Endodermal cell (in vitro differentiated cells): ENCODE measurements at regions not wholly inside any gene's neighbourhood (a gene's known extent, or its start where the extent isn't known, plus 50 kb on each side); places are given as distances from the start of the nearest gene placed in this dataset.

ENCODE experiments used
- DNase-seq: peaks from one replicate; pipeline ENCODE4 v3.0.0-alpha.2; 2017
- H3K27ac ChIP-seq: 2 replicates; pipeline ENCODE4 v1.5.1; 2013; ENCODE audit warnings: mild to moderate bottlenecking, low read depth, low read length, moderate library complexity
- H3K27me3 ChIP-seq: 2 replicates; pipeline ENCODE4 v1.6.1; 2013; ENCODE audit warnings: mild to moderate bottlenecking, low read length, moderate library complexity; ENCODE audit not compliant: insufficient read depth, control insufficient read depth, poor library complexity, severe bottlenecking
- H3K36me3 ChIP-seq: 2 replicates; pipeline ENCODE4 v1.7.0; 2013; ENCODE audit warnings: mild to moderate bottlenecking, low read length, moderate library complexity; ENCODE audit not compliant: control insufficient read depth, insufficient read depth
- H3K4me1 ChIP-seq: one replicate; pipeline ENCODE4 v1.7.0; 2013; ENCODE audit warnings: low read length; ENCODE audit not compliant: control insufficient read depth, insufficient read depth
- H3K4me3 ChIP-seq: 2 replicates; pipeline ENCODE4 v1.5.1; 2013; ENCODE audit warnings: mild to moderate bottlenecking, low read length, moderate library complexity
- H3K9ac ChIP-seq: 2 replicates; pipeline ENCODE4 v1.6.1; 2013; ENCODE audit warnings: mild to moderate bottlenecking, low read length, moderate library complexity; ENCODE audit not compliant: poor library complexity, severe bottlenecking; ENCODE audit errors: extremely low read depth
- H3K9me3 ChIP-seq: 2 replicates; pipeline ENCODE4 v1.6.1; 2013; ENCODE audit warnings: mild to moderate bottlenecking, low read length, moderate library complexity; ENCODE audit not compliant: control insufficient read depth
- H3K27ac Mint-ChIP-seq: 2 replicates; pipeline ENCODE4 v1.8.0; 2020; ENCODE audit warnings: mixed read lengths
- H3K27me3 Mint-ChIP-seq: 2 replicates; pipeline ENCODE4 v1.8.0; 2021; ENCODE audit warnings: mild to moderate bottlenecking, mixed read lengths; ENCODE audit not compliant: insufficient read depth
- H3K36me3 Mint-ChIP-seq: 2 replicates; pipeline ENCODE4 v1.8.0; 2020; ENCODE audit warnings: low read depth, mixed read lengths
- H3K4me1 Mint-ChIP-seq: 2 replicates; pipeline ENCODE4 v1.8.0; 2020; ENCODE audit warnings: mixed read lengths
- H3K4me3 Mint-ChIP-seq: 2 replicates; pipeline ENCODE4 v1.8.0; 2020; ENCODE audit warnings: mild to moderate bottlenecking, moderate library complexity, mixed read lengths
- H3K9me3 Mint-ChIP-seq: 2 replicates; pipeline ENCODE4 v1.8.0; 2020; ENCODE audit warnings: mild to moderate bottlenecking, mixed read lengths
- WGBS, 2 experiments: methylation state at CpG; one replicate each; pipeline versions ENCODE4 v1.1.5 to v1.1.7; 2013; ENCODE audit warnings: missing lambda C conversion rate in 2 of 2, mixed read lengths in 1 of 2; ENCODE audit not compliant: insufficient coverage in 1 of 2, insufficient read length in 1 of 2; 5-methylcytosine and 5-hydroxymethylcytosine counted together
- TF ChIP-seq, protein P1 (sequence below): fragments of 200-600 bp; sonication (generic); conservative IDR thresholded peaks from 2 replicates; pipeline ENCODE4 v1.5.0; 2021; ENCODE audit warnings: antibody characterized with exemption, mild to moderate bottlenecking

DNA sequence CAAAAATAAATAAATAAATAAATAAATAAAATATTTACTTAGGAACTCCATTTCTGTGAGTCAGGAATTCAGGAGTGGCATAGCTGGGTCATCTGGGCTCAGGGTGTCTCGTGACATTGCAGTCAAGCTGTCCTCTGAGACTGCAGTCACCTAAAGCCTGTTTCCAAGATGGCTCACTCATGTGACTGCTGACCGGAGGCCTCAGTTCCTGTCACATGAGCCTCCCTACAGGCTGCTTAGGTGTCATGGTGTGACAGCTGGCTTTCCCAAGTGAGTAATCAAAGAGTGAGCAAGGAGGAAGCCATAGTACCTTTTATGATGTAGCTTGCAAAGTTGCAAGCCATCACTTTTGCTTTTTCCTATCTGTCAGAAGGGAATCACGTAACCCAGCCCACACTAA lies 128.6 kb upstream of the KCTD7 start:
- Histone ChIP-seq H3K4me3 (no peak overlapping the region), H3K9me3 (no peaks in the 10 kb centered on the region), H3K36me3 (no peaks in the 10 kb centered on the region), H3K27ac (no peak overlapping the region), H3K27me3 (no peaks in the 10 kb centered on the region), H3K9ac (no peak overlapping the region), H3K4me1 (no peaks in the 10 kb centered on the region)
- DNase-seq = no peak
- 95% methylated on average over 2 to 3 of the region's 3 CpGs for WGBS, 2 experiments
- TF ChIP-seq, protein P1, sequence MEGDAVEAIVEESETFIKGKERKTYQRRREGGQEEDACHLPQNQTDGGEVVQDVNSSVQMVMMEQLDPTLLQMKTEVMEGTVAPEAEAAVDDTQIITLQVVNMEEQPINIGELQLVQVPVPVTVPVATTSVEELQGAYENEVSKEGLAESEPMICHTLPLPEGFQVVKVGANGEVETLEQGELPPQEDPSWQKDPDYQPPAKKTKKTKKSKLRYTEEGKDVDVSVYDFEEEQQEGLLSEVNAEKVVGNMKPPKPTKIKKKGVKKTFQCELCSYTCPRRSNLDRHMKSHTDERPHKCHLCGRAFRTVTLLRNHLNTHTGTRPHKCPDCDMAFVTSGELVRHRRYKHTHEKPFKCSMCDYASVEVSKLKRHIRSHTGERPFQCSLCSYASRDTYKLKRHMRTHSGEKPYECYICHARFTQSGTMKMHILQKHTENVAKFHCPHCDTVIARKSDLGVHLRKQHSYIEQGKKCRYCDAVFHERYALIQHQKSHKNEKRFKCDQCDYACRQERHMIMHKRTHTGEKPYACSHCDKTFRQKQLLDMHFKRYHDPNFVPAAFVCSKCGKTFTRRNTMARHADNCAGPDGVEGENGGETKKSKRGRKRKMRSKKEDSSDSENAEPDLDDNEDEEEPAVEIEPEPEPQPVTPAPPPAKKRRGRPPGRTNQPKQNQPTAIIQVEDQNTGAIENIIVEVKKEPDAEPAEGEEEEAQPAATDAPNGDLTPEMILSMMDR = no peak
- no peaks in the 10 kb centered on the region for H3K4me1 Mint-ChIP-seq
- no peak overlapping the region for H3K4me3 Mint-ChIP-seq
- no peak overlapping the region for H3K27ac Mint-ChIP-seq
- H3K9me3 Mint-ChIP-seq = no peaks in the 10 kb centered on the region
- no peaks in the 10 kb centered on the region for H3K27me3 Mint-ChIP-seq
- peaks cover 2% of the 10 kb centered on the region for H3K36me3 Mint-ChIP-seq

DNA sequence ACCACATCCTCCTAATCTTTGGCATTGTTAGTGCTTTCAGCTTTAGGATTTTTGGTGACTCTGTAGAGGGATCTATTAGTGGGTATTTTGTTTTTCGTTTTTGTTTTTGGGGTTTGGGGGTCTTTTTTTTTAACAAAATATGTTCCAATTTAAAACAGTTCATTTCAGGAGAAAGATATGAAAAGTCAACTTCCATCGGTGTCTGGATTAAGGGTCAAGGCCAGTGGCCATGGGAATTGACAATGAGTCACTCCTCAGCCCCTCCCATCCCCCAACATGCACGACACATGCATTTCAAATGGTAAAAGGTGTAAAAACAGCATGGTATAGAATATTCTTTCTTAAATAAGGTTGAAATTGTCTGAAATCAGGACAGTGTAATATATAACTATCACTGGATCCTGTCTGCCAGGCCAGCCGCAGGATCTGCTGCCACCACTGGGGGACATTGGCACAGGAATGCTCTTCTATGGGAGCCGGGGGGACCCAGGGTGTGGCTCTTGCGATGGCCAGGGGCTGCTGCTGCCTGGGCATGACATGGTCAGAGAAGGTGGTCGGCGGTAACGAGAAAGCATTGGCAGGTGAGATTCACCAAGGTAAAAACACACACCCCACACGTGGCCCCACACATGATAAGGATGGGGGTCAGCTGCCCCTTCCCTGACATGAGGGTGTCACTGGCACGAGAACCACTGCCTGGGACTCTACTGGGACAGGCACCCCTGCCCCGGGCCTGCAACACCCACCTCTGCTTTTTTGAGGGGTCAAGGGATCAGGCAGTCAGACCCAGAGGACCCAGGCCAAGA lies 126.2 kb upstream of the KCTD7 start:
- Histone ChIP-seq H3K4me1 (no peaks in the 10 kb centered on the region), H3K27ac (no peak overlapping the region), H3K27me3 (no peaks in the 10 kb centered on the region), H3K36me3 (no peaks in the 10 kb centered on the region), H3K9ac (no peak overlapping the region), H3K4me3 (no peak overlapping the region), H3K9me3 (no peaks in the 10 kb centered on the region)
- no peaks in the 10 kb centered on the region for H3K9me3 Mint-ChIP-seq
- no peaks in the 10 kb centered on the region for H3K36me3 Mint-ChIP-seq
- DNase-seq = no peak
- no peak overlapping the region for H3K27ac Mint-ChIP-seq
- TF ChIP-seq, protein P1 = peak; percentile 59
- 89 to 93% methylated on average over 3 to 10 of the region's 12 CpGs for WGBS, 2 experiments
- H3K27me3 Mint-ChIP-seq = no peaks in the 10 kb centered on the region
- H3K4me1 Mint-ChIP-seq = no peaks in the 10 kb centered on the region
- no peak overlapping the region for H3K4me3 Mint-ChIP-seq

DNA sequence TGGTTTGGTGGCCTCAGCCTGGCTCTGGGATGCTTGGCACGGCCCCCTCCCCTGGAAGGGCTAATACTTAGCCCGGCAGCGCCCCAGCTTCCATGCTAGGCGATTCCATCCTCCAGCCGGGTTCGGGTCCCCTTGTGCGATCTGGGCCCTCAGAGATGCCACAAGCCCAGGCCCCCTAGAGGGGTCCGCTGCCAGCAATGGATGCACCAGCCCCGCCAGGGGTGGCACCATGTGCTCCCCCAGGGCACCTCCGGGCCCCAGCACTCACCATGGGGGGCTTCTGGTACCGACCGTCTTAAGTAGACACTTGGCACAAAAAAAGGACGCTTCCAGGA lies 125.7 kb upstream of the KCTD7 start:
- Mint-ChIP-seq H3K36me3 (no peaks in the 10 kb centered on the region), H3K9me3 (no peaks in the 10 kb centered on the region), H3K27me3 (peaks cover 2% of the 10 kb centered on the region), H3K27ac (no peak overlapping the region), H3K4me3 (no peak overlapping the region), H3K4me1 (no peaks in the 10 kb centered on the region)
- no peaks in the 10 kb centered on the region for H3K9me3 ChIP-seq
- no peak for DNase-seq
- no peaks in the 10 kb centered on the region for H3K36me3 ChIP-seq
- H3K4me3 ChIP-seq = no peak overlapping the region
- no peak overlapping the region for H3K9ac ChIP-seq
- TF ChIP-seq, protein P1 = no peak
- no peaks in the 10 kb centered on the region for H3K27me3 ChIP-seq
- no peaks in the 10 kb centered on the region for H3K4me1 ChIP-seq
- 88 to 100% methylated on average over 5 to 13 of the region's 13 CpGs for WGBS, 2 experiments
- H3K27ac ChIP-seq = no peak overlapping the region
